ENCODE measurements at regions not wholly inside any gene's neighbourhood (a gene's known extent, or its start where the extent isn't known, plus 50 kb on each side); places are given as distances from the start of the nearest gene placed in this dataset.

DNA sequence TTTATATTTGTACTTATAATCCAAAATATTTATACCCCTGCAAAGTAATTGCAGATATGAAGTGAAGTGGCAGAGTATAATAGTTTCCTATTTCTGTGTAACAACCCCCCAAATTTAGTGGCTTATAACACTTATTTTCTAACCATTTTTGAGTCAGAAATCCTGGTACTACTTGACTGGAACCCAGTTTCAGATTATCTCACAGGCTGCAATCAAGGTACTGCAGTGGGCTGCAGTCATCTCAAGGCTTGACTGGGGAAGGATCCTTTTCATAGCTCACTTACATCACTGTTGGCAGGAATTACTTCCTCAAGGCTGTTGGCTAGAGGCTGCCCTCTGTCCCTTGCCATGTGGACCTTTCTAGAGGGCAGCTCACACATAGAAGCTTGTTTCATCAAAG is 558.2 kb upstream of the PKDCC start:
- no peak for TF ChIP-seq POLR2AphosphoS5 (IDR thresholded peaks at IDR 0.05)
- TF ChIP-seq POLR2A (IDR thresholded peaks at IDR 0.05), result no peak
- TF ChIP-seq, protein P1, sequence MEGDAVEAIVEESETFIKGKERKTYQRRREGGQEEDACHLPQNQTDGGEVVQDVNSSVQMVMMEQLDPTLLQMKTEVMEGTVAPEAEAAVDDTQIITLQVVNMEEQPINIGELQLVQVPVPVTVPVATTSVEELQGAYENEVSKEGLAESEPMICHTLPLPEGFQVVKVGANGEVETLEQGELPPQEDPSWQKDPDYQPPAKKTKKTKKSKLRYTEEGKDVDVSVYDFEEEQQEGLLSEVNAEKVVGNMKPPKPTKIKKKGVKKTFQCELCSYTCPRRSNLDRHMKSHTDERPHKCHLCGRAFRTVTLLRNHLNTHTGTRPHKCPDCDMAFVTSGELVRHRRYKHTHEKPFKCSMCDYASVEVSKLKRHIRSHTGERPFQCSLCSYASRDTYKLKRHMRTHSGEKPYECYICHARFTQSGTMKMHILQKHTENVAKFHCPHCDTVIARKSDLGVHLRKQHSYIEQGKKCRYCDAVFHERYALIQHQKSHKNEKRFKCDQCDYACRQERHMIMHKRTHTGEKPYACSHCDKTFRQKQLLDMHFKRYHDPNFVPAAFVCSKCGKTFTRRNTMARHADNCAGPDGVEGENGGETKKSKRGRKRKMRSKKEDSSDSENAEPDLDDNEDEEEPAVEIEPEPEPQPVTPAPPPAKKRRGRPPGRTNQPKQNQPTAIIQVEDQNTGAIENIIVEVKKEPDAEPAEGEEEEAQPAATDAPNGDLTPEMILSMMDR (IDR thresholded peaks at IDR 0.05), result no peak
